ENCODE measurements at regions not wholly inside any gene's neighbourhood (a gene's known extent, or its start where the extent isn't known, plus 50 kb on each side); places are given as distances from the start of the nearest gene placed in this dataset.

DNA sequence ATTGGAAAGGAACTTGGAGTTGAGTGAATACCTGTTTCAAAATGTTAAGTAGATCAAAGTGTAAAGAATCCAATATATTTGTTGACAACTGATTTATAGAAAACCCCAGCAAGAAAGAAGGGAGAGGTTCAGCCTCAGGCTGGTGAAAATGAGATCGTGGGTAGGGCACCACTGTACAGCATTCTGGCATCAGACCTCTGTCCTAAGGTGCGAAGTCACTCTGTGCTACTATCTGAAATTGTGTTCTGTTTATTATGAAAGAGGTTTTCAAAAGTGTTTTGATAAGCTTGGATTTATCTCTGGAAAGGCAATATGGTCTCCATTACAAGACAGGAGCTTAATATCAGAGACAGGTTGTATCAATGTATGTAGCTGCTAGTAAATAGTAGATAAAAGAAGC lies 80.5 kb upstream of the MAP4K3 start:
- TF ChIP-seq CTCF (IDR thresholded peaks at IDR 0.05): no peak
- no peaks in the 10 kb centered on the region for H3K27me3 ChIP-seq
- H3K36me3 ChIP-seq: no peaks in the 10 kb centered on the region
- no peaks in the 10 kb centered on the region for H3K9me3 ChIP-seq
- peaks cover 56% of the 10 kb centered on the region for H3K4me1 ChIP-seq
- intact Hi-C loops (cut with DNase I): no loop called here
- ATAC-seq (no peak), DNase-seq (no peak)
- H3K27ac ChIP-seq: peak overlapping the region; percentile 75
- H3K4me3 ChIP-seq: no peak overlapping the region

GRCh38 chr2:39519886-39520285 lies 82.8 kb upstream of the MAP4K3 start:
- H3K27me3 ChIP-seq: no peaks in the 10 kb centered on the region
- peaks cover 38% of the 10 kb centered on the region for H3K4me1 ChIP-seq
- H3K27ac ChIP-seq: no peak overlapping the region
- no peaks in the 10 kb centered on the region for H3K9me3 ChIP-seq
- ATAC-seq (no peak), DNase-seq (no peak)
- no peak overlapping the region for H3K4me3 ChIP-seq
- TF ChIP-seq CTCF (IDR thresholded peaks at IDR 0.05): no peak
- intact Hi-C loops (cut with DNase I): no loop called here
- no peaks in the 10 kb centered on the region for H3K36me3 ChIP-seq

- ATAC-seq (no peak), DNase-seq (no peak)
- Histone ChIP-seq H3K27me3 (no peaks in the 10 kb centered on the region), H3K4me3 (no peak overlapping the region), H3K36me3 (no peaks in the 10 kb centered on the region), H3K27ac (no peak overlapping the region), H3K9me3 (no peaks in the 10 kb centered on the region), H3K4me1 (peaks cover 25% of the 10 kb centered on the region)
- TF ChIP-seq CTCF (IDR thresholded peaks at IDR 0.05): no peak
- intact Hi-C loops (cut with DNase I): no loop called here
These were observed 84.9 kb upstream of the MAP4K3 start for GRCh38 chr2:39521876-39522517.

DNA sequence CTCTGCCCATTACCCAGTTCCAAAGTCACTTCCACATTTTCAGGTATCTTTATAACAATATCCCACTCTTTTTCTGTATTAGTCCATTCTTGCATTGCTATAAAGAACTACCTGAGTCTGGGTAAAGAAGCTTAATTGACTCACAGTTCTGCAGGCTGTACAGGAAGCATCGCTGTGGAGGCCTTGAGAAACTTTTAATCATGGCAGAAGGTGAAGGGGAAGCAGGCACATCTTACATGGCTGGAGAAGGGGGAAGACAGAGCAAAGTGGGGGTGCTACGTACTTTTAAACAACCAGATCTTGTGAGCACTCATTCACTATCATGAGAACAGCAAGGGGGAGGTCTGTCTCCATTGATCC lies 85.4 kb upstream of the MAP4K3 start:
- no peak for TF ChIP-seq CTCF (IDR thresholded peaks at IDR 0.05)
- intact Hi-C loops (cut with DNase I): no loop called here
- H3K9me3 ChIP-seq: no peaks in the 10 kb centered on the region
- no peak for ATAC-seq
- DNase-seq: no peak
- peaks cover 20% of the 10 kb centered on the region for H3K4me1 ChIP-seq
- no peaks in the 10 kb centered on the region for H3K27me3 ChIP-seq
- no peak overlapping the region for H3K27ac ChIP-seq
- no peak overlapping the region for H3K4me3 ChIP-seq
- no peaks in the 10 kb centered on the region for H3K36me3 ChIP-seq

DNA sequence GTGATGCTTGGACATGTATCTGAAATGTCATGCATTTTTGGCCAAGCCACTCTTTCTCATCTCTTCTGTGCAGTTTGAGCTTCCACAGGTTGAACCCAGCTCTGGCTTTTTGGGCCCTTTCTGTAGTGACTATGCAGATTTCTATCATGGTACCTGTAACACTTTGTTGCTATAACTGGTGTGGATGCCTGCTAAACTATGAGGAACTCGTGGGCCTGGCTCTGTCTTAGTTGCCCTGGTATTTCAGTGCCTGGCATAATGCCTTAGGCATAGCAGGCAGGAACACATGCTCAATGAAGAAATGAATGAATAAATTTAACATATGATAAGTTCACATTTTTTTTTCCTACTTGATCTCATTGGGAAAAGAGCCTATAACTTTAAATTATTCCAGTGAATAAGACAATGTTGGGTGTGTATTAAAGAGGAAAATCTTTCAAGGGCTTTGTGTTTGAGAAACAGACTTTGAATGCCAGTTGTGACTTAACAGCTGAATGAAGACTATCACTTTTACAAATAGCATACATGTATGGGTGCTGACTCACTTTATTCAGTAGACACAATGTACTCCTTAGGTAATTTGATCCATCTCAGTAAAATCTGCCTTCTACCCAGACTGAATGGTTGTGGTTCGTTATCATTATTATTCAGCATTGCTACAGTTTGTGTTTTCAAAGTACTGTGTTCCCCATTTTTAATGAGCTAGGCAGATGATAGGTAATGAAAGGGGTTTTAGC lies 86.4 kb upstream of the MAP4K3 start:
- no peak for TF ChIP-seq CTCF (IDR thresholded peaks at IDR 0.05)
- ATAC-seq: no peak
- H3K27me3 ChIP-seq: no peaks in the 10 kb centered on the region
- H3K36me3 ChIP-seq: no peaks in the 10 kb centered on the region
- intact Hi-C loops (cut with DNase I): no loop called here
- peaks cover 11% of the 10 kb centered on the region for H3K4me1 ChIP-seq
- DNase-seq: no peak
- H3K9me3 ChIP-seq: no peaks in the 10 kb centered on the region
- H3K4me3 ChIP-seq: no peak overlapping the region
- no peak overlapping the region for H3K27ac ChIP-seq

Measured in upper lobe of right lung (tissue), 1 donor.